ENCODE measurements at regions not wholly inside any gene's neighbourhood (a gene's known extent, or its start where the extent isn't known, plus 50 kb on each side); places are given as distances from the start of the nearest gene placed in this dataset.

GRCh38 chr11:15774388-15774939, 581.9 kb downstream of the SOX6 start:
- Histone ChIP-seq H3K9me2 (ENCODE audit: insufficient read depth) (no peaks in the 10 kb centered on the region), H3K4me2 (ENCODE audit: low read length) (no peak overlapping the region), H3K27ac (ENCODE audit: low read depth, low read length) (no peak overlapping the region), H4K20me1 (ENCODE audit: insufficient read depth) (no peaks in the 10 kb centered on the region), H3K4me1 (ENCODE audit: control insufficient read depth in 1 of 2, insufficient read depth in 2 of 2, low read length in 2 of 2) (peaks cover 1 to 2% of the 10 kb centered on the region in 2 experiments; a peak in 3 of 4 replicates), H3K4me3 (replicated peaks in 1 of 2; ENCODE audit: low read depth in 1 of 2, low read length in 2 of 2) (no peak overlapping the region), H3K9ac (ENCODE audit: low read length) (no peak overlapping the region), H3K79me2 (ENCODE audit: insufficient read depth, low read length) (no peaks in the 10 kb centered on the region), H3K36me3 (ENCODE audit: control insufficient read depth in 1 of 2, insufficient read depth in 2 of 2, low read length in 2 of 2) (no peaks in the 10 kb centered on the region), H3K27me3 (ENCODE audit: insufficient read depth, low read length) (peaks cover 46% of the 10 kb centered on the region), H2AFZ (ENCODE audit: low read depth, low read length, poor library complexity, severe bottlenecking) (no peak overlapping the region), H3K9me3 (ENCODE audit: control insufficient read depth in 1 of 2, insufficient read depth in 1 of 2, low read depth in 1 of 2, low read length in 2 of 2) (no peaks in the 10 kb centered on the region)
- TF ChIP-seq REST (IDR thresholded peaks at IDR 0.05; ENCODE audit: low read depth) (no peak), POLR2AphosphoS5 (IDR thresholded peaks at IDR 0.05; ENCODE audit: low read depth, low read length) (no peak), SP1 (IDR thresholded peaks at IDR 0.05; ENCODE audit: low read depth) (no peak), ELF1 (IDR thresholded peaks at IDR 0.05; ENCODE audit: borderline replicate concordance, low read depth) (no peak), CEBPB (IDR thresholded peaks at IDR 0.05; ENCODE audit: low read depth) (no peak), POLR2A (IDR thresholded peaks at IDR 0.05; ENCODE audit: borderline replicate concordance, extremely low read depth, insufficient read depth, insufficient read length) (no peak), EZH2 (IDR thresholded peaks at IDR 0.05) (no peak), ATF3 (IDR thresholded peaks at IDR 0.05) (no peak), JUND (IDR thresholded peaks at IDR 0.05) (no peak), MAX (IDR thresholded peaks at IDR 0.05) (no peak), SRF (IDR thresholded peaks at IDR 0.05; ENCODE audit: low read depth) (no peak), CTCF (IDR thresholded peaks at IDR 0.05 in 2 of 3, conservative IDR thresholded peaks at IDR 0.05 in 1 of 3; ENCODE audit: borderline replicate concordance in 1 of 3, insufficient read depth in 1 of 3, low read depth in 2 of 3, low read length in 2 of 3) (no peak), RAD21 (IDR thresholded peaks at IDR 0.05; ENCODE audit: low read depth) (no peak)
- ATAC-seq (no peak), DNase-seq (ENCODE audit: low read depth, low spot score) (no peak)
- intact Hi-C loops (cut with micrococcal nuclease): no loop called here
- POLR2A ChIA-PET: no interaction called here
- RAD21 ChIA-PET (ENCODE audit: low non-redundant PET in 1 of 2, low total read pairs in 2 of 2, uncharacterized antibody in 2 of 2, unreplicated experiment in 2 of 2): no interaction called here
- BruUV-seq (replicated peaks): no TSS peak
- CTCF ChIA-PET: no interaction called here

All from HCT116 (cell line).